GM23338 (cell line): ENCODE measurements at regions not wholly inside any gene's neighbourhood (a gene's known extent, or its start where the extent isn't known, plus 50 kb on each side); places are given as distances from the start of the nearest gene placed in this dataset.

ENCODE experiments used
- CREB1 ChIP-seq: fragments of 250-450 bp; sonication (Bioruptor Pico); IDR thresholded peaks from 2 replicates; pipeline ENCODE4 v1.5.0; 2020; ENCODE audit warnings: low read depth, mild to moderate bottlenecking, moderate library complexity
- EZH2 ChIP-seq: fragments of 200-600 bp; sonication (generic); IDR thresholded peaks from one replicate; pipeline ENCODE4 v1.8.0; 2017; ENCODE audit warnings: antibody characterized with exemption, mild to moderate bottlenecking, low read depth; ENCODE audit not compliant: unreplicated experiment
- EZH2phosphoT487 ChIP-seq: fragments of 200-600 bp; sonication (generic); IDR thresholded peaks from one replicate; pipeline ENCODE4 v1.8.1; 2018; ENCODE audit warnings: antibody characterized with exemption; ENCODE audit not compliant: unreplicated experiment
- JUNB ChIP-seq: IDR thresholded peaks from one replicate; pipeline ENCODE4 v1.6.1; 2016; ENCODE audit warnings: antibody characterized with exemption; ENCODE audit not compliant: unreplicated experiment
- NANOG ChIP-seq: IDR thresholded peaks from 2 replicates; pipeline ENCODE4 v1.6.1; 2016; ENCODE audit warnings: antibody characterized with exemption, borderline replicate concordance
- POLR2AphosphoS5 ChIP-seq: IDR thresholded peaks from 2 replicates; pipeline ENCODE4 v1.6.1; 2016; ENCODE audit warnings: antibody characterized with exemption, low read depth
- STAT1 ChIP-seq: IDR thresholded peaks from one replicate; pipeline ENCODE4 v1.6.1; 2016; ENCODE audit warnings: antibody characterized with exemption; ENCODE audit not compliant: unreplicated experiment
- ZNF114 ChIP-seq: fragments of 250-450 bp; sonication (Bioruptor Pico); IDR thresholded peaks from 2 replicates; pipeline ENCODE4 v1.5.0; 2020; ENCODE audit warnings: mild to moderate bottlenecking, moderate library complexity
- TF ChIP-seq, protein P1 (sequence below), 2 experiments: fragments of 200-600 bp in 1 of 2; sonication (generic) in 1 of 2; conservative IDR thresholded peaks; 2 replicates each; pipeline versions ENCODE4 v1.5.1 to v1.6.1; 2016 to 2017; ENCODE audit warnings: antibody characterized with exemption in 2 of 2, low read depth in 2 of 2, mild to moderate bottlenecking in 2 of 2, moderate library complexity in 1 of 2
- TF ChIP-seq, protein P2 (sequence below): IDR thresholded peaks from one replicate; pipeline ENCODE4 v1.6.1; 2018; ENCODE audit warnings: antibody characterized with exemption; ENCODE audit not compliant: unreplicated experiment
- TF ChIP-seq, protein P3 (sequence below): IDR thresholded peaks from 2 replicates; pipeline ENCODE4 v1.6.1; 2016; ENCODE audit warnings: antibody characterized with exemption

DNA sequence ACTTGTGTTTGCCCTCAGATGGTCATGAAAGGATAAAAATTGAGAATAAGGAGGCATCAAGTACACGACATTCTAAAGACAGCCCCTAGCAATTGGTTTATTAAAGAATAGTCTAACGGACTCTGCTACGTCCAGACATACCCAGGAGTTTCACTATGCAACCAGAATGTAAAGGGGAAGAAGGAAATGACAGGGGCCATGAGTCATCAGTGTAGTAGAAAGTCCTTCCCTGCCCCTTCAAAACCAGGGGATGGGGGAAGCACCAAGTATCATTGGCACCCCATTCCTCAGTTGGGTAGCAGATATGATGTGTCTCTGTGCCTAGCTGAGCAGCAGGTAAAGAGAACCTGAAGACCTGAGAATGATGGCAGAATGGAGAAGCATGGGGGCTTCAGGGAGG lies 367.4 kb downstream of the IL20RB start:
- TF ChIP-seq, protein P1, sequence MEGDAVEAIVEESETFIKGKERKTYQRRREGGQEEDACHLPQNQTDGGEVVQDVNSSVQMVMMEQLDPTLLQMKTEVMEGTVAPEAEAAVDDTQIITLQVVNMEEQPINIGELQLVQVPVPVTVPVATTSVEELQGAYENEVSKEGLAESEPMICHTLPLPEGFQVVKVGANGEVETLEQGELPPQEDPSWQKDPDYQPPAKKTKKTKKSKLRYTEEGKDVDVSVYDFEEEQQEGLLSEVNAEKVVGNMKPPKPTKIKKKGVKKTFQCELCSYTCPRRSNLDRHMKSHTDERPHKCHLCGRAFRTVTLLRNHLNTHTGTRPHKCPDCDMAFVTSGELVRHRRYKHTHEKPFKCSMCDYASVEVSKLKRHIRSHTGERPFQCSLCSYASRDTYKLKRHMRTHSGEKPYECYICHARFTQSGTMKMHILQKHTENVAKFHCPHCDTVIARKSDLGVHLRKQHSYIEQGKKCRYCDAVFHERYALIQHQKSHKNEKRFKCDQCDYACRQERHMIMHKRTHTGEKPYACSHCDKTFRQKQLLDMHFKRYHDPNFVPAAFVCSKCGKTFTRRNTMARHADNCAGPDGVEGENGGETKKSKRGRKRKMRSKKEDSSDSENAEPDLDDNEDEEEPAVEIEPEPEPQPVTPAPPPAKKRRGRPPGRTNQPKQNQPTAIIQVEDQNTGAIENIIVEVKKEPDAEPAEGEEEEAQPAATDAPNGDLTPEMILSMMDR (conservative IDR thresholded peaks at IDR 0.05; ENCODE audit: low read depth in 2 of 2) = no peak
- TF ChIP-seq EZH2phosphoT487 (no peak), EZH2 (no peak), CREB1 (CRISPR knock-in tag) (no peak), POLR2AphosphoS5 (no peak), STAT1 (no peak), JUNB (no peak), NANOG (no peak), ZNF114 (CRISPR knock-in tag) (no peak)
- TF ChIP-seq, protein P2, sequence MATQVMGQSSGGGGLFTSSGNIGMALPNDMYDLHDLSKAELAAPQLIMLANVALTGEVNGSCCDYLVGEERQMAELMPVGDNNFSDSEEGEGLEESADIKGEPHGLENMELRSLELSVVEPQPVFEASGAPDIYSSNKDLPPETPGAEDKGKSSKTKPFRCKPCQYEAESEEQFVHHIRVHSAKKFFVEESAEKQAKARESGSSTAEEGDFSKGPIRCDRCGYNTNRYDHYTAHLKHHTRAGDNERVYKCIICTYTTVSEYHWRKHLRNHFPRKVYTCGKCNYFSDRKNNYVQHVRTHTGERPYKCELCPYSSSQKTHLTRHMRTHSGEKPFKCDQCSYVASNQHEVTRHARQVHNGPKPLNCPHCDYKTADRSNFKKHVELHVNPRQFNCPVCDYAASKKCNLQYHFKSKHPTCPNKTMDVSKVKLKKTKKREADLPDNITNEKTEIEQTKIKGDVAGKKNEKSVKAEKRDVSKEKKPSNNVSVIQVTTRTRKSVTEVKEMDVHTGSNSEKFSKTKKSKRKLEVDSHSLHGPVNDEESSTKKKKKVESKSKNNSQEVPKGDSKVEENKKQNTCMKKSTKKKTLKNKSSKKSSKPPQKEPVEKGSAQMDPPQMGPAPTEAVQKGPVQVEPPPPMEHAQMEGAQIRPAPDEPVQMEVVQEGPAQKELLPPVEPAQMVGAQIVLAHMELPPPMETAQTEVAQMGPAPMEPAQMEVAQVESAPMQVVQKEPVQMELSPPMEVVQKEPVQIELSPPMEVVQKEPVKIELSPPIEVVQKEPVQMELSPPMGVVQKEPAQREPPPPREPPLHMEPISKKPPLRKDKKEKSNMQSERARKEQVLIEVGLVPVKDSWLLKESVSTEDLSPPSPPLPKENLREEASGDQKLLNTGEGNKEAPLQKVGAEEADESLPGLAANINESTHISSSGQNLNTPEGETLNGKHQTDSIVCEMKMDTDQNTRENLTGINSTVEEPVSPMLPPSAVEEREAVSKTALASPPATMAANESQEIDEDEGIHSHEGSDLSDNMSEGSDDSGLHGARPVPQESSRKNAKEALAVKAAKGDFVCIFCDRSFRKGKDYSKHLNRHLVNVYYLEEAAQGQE = no peak
- TF ChIP-seq, protein P3, sequence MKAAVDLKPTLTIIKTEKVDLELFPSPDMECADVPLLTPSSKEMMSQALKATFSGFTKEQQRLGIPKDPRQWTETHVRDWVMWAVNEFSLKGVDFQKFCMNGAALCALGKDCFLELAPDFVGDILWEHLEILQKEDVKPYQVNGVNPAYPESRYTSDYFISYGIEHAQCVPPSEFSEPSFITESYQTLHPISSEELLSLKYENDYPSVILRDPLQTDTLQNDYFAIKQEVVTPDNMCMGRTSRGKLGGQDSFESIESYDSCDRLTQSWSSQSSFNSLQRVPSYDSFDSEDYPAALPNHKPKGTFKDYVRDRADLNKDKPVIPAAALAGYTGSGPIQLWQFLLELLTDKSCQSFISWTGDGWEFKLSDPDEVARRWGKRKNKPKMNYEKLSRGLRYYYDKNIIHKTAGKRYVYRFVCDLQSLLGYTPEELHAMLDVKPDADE = no peak
